CD4-positive, alpha-beta T cell treated with Interleukin-10 for 1 hour (primary cell): ENCODE measurements at regions not wholly inside any gene's neighbourhood (a gene's known extent, or its start where the extent isn't known, plus 50 kb on each side); places are given as distances from the start of the nearest gene placed in this dataset.

Source experiments
- DNase-seq: peaks from one replicate; pipeline ENCODE4 v3.0.0-alpha.2; 2020

DNA sequence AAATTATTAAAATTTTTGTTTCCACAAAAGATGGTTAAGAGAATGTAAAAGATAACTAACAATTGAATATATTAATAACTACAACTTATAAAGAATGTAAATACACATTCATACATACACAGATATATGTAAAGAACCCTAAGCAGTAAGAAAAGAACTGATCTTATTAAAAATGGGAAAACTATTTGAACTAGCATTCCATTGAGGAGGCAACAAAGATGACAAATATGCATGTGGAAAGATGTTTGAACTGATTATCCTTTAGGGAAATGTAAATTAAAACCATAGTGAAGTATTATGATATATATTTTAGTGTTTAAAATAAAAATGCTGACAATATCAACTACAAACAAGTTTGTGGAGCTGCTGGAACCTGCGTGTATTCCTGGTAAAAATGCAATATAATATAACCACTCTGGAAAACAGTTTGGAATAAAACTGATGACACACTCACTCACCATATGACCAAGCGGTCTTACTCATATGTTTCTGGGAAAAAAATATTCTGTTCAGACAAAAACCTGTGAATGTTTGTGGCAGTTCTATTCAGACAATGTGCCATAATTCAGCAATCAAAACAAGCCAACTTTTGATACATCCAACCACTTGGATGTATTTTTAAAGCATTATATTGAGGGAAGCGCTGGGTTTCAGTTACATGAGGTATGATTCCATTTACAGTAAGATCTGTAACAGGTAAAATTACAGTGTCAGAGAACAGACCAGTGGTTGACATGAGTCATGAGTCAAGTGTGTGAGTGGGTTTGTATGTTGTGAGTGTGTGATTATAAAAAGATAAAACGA is 694.4 kb upstream of the SLITRK5 start:
- no peak for DNase-seq

GRCh38 chr13:86986448-86986847 is 684.7 kb upstream of the SLITRK5 start:
- no peak for DNase-seq

DNA sequence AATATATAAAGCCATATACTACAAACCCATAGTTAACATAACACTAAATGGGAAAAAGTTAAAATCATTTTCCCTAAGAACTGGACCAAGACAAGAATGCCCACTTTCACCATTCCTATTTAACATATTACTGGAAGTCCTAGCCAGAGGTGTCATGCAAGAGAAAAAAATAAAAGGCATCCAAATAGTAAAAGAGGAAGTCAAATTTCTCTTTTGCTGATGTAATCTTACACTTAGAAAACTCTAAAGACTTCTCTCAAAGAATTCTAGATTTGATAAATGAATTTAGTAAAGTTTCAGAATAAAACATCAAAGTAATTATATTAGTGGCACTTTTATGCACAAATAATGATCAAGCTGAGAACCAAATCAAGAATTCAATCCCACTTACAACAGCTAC is 678.9 kb upstream of the SLITRK5 start:
- DNase-seq = no peak

DNA sequence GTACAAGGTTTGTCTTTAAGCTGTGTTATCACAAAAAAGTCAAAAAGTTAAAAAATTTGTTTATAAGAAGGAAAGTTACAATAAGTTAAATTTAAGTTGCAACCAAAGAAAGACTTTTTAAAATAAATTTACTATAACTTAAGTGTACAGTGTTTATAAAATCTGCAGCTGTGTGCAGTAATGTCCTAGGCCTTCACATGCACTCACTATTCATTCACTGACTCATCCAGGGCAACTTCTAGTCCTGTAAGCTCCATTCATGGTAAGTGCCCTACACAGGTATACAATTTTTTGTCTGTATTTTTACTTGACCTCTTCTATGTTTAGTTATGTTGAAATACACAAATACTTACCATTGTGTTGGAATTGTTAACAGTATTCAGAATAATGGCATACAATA is 667.9 kb upstream of the SLITRK5 start:
- DNase-seq = no peak

- DNase-seq = no peak
Measured at GRCh38 chr13:87005511-87005910, 665.7 kb upstream of the SLITRK5 start.

DNA sequence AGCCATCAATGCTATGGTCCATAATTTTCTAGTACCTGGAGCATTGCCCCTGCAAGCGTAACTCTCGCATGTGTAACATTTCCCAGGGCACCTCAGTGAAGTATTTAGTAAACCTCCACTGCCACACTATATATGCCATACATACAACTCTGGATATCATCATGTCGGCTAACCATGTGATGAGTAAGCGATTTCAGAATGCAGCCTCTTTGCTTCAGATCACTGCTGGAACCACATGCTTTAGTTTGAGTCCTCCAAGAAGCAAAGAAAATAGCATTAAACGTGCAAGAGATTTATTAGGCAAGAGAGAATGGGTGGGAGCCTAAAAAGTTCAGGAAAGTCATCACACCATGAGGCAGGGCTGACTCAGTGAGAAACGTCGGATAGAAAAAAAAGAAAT is 635.6 kb upstream of the SLITRK5 start:
- no peak for DNase-seq

GRCh38 chr13:87042946-87043345 is 628.2 kb upstream of the SLITRK5 start:
- no peak for DNase-seq

DNA sequence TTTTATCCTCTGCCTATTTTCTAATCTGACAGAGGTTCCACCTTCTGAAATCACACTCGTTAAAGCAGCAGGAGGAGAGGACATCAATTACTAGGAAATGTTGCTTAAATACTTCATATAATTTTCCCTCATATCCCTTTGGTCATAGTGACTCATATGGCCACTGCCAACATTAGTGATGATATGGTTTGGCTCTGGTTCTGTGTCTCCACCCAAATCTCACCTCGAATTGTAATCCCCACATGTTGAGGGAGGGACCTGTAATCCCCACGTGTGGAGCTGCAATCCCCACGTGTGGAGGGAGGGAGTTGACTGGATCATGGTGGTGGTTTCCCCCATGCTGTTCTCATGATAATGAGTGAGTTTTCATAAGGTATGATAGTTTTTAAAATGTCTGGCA is 618.4 kb upstream of the SLITRK5 start:
- no peak for DNase-seq

DNA sequence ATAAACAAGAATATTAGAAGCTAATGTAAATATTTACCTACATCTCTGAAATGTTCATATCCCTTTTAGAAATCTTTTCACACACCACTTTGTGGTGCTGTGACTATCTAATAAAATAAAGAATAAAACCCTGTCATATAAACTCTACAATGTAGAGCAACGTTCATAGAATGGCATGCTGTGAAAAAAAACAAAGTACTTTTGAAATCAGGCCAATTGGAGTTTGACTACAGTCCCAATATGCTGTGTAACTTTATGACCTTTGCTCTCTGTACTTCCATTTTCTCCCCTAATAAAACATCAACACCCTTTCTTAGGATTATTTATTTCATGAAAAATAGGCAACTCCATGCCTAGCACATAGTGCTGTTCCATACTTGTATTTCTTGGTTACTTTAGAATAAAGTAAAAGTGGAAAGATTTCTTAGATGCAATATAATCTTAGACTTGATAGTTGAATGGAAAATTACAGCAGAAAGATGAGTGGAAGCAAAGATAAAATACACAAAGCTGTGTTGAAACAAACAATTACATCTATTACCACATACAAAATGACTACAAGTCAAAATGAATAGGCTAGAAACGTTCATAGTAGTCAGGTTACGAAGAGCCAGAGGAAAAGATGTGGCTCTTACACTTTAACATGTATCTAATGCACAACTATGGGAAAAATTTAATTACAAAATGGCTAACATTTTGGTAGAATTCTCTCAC is 613.2 kb upstream of the SLITRK5 start:
- no peak for DNase-seq

GRCh38 chr13:87058786-87059329 is 612.3 kb upstream of the SLITRK5 start:
- no peak for DNase-seq

GRCh38 chr13:87078947-87079795 is 592.0 kb upstream of the SLITRK5 start:
- no peak for DNase-seq

- DNase-seq = no peak
Measured at GRCh38 chr13:87080100-87080779, 590.9 kb upstream of the SLITRK5 start.

GRCh38 chr13:87084192-87084591 is 587.0 kb upstream of the SLITRK5 start:
- no peak for DNase-seq

GRCh38 chr13:87087741-87088140 is 583.4 kb upstream of the SLITRK5 start:
- DNase-seq = no peak

DNA sequence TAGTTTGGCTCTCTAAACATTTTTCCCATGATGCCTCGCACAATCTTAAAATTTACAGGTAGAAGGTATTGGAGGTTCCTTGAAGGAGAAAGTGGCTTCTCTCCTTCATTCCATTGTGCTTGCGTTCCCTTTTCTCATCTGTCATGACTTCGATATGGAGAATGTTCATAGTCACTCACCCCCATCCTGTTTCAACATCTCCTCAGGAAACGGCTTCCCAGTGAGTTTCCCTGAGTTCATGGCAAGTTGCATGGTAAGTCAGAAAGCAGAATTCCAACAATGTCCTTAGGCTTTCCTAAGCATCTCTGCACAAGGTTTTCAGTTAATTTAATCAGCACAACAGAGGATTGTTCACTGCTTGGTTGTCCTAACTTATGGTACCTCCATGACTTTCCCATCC is 581.8 kb upstream of the SLITRK5 start:
- no peak for DNase-seq

- no peak for DNase-seq
Measured at GRCh38 chr13:87093399-87093798, 577.8 kb upstream of the SLITRK5 start.

GRCh38 chr13:87094646-87095045 is 576.5 kb upstream of the SLITRK5 start:
- no peak for DNase-seq

GRCh38 chr13:87100431-87100830 is 570.7 kb upstream of the SLITRK5 start:
- no peak for DNase-seq

GRCh38 chr13:87107651-87108050 is 563.5 kb upstream of the SLITRK5 start:
- no peak for DNase-seq

DNA sequence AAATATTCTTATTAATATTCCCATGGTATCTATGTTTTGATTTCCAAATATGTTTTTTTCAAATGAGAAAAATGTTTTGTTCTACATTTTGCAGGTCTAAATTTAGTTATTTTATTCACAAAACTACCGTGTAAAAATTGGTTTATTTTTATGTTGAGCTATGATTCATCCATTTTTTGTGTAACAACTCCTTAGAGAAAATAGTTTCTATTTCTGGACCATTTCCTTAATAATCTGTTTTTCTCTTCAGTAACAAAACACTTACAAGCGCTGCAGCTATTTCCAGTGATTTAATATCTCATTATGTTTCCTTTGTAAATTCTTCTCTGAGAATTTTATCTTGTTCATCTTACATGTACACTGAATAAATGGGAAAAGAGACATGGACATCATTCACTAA is 550.7 kb upstream of the SLITRK5 start:
- no peak for DNase-seq

DNA sequence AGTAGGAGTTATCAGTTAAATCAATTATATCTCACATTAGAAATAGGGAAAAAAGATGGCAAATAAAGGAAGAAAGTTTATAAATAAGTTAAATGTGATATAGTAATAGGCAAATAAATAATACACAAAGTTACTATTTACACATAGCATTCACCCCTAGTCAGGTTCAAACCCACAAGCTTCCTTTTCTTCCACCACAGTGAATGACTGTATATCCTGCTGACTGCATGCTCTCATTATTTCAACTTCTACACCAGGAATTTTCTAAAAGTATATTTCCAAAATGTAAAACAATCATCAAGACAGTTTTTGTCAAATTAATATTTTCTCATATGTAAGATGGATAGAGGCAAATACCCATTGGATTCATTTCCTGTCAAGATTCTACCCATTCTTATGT is 548.6 kb upstream of the SLITRK5 start:
- no peak for DNase-seq

DNA sequence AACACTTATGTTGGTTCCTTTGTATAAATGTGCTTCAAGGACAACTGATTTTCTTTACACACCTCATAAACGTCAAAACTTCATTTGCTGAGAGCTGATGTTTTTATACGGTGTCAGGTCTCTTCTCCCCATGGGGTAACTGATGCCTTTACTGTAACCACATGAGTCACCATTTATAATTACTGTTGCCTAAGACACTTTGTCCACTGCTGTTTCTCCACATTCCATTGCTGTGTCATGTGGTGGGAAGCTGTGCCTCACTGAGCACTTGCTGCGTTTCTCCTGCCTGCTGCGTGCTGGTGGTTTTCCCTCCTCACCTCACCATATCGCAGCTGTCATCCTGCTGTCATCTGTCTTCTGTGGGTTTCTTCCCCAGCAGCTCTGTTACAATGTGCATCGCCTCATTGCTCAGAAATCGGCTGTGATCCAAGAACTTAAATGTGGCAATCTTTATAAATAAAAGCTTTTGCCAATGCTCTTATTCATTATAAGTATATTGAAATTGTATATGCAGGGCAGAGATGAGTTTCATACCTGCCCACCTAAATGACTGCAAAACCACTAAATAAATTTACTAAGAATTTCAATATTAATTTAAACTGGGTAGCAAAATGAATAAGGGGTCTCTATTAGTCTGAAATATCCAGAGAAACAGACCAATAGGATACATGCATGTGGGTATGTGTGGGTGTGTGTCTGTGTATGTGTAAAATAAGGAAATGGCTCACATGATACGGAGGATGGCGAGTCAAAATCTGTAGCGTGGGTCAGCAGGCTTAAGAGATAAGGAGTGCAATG is 547.0 kb upstream of the SLITRK5 start:
- DNase-seq = no peak
